IPS-18a (cell line): ENCODE measurements at regions not wholly inside any gene's neighbourhood (a gene's known extent, or its start where the extent isn't known, plus 50 kb on each side); places are given as distances from the start of the nearest gene placed in this dataset.

ENCODE experiments used
- H3K27ac ChIP-seq: one replicate; pipeline ENCODE4 v1.5.1; 2013; ENCODE audit warnings: low read length
- H3K27me3 ChIP-seq: one replicate; pipeline ENCODE4 v1.6.1; 2013; ENCODE audit warnings: mild to moderate bottlenecking, low read length; ENCODE audit not compliant: control insufficient read depth, insufficient read depth
- H3K36me3 ChIP-seq: one replicate; pipeline ENCODE4 v1.6.1; 2013; ENCODE audit warnings: low read depth, low read length; ENCODE audit not compliant: control insufficient read depth
- H3K4me1 ChIP-seq: one replicate; pipeline ENCODE4 v1.6.1; 2013; ENCODE audit warnings: low read depth, low read length; ENCODE audit not compliant: control insufficient read depth
- H3K4me3 ChIP-seq: one replicate; pipeline ENCODE4 v1.5.1; 2013; ENCODE audit warnings: low read length
- H3K9ac ChIP-seq: one replicate; pipeline ENCODE4 v1.6.1; 2013; ENCODE audit warnings: mild to moderate bottlenecking, low read length, moderate library complexity
- H3K9me3 ChIP-seq: one replicate; pipeline ENCODE4 v1.6.1; 2013; ENCODE audit warnings: low read depth, low read length; ENCODE audit not compliant: control insufficient read depth

DNA sequence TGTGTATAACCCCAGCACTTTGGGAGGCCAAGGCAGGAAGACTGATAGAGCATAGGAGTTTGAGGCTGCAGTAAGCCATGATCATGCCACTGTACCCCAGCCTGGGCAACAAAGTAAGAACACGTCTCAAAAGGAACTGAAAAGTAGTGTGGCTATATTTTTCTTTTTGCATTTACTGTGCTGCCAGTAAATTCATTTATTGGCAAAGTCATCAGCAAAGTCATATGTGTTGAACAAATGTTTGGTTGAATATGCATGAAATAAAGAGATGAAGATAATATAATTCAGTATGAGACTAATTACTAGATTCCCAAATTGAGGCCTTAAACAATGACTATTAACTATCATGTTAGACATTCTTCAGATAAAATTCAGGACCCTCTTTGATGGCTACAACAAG is 829.1 kb downstream of the PCDH7 start:
- no peaks in the 10 kb centered on the region for H3K4me1 ChIP-seq
- H3K27ac ChIP-seq, result no peak overlapping the region
- no peaks in the 10 kb centered on the region for H3K27me3 ChIP-seq
- H3K4me3 ChIP-seq, result no peak overlapping the region
- H3K36me3 ChIP-seq, result no peaks in the 10 kb centered on the region
- no peak overlapping the region for H3K9ac ChIP-seq
- H3K9me3 ChIP-seq, result no peaks in the 10 kb centered on the region

DNA sequence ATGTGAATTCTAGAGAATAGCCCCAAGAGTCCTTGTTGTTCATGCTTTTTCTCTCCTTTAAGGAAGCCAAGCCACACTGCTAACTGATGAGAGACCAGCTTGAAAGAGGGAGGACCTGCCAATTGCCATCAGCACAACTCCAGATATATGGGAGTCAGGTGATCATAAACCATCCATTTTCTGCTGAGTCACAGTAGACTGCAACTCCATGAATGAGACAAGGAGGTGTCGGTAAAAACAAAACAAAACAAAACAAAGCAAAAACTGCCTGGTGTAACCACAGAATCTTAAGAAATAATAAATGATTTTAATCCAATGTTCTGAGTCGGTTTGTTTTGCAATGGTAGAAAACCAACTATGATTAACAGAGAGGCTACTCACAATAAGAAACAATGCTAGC is 837.3 kb downstream of the PCDH7 start:
- Histone ChIP-seq H3K27me3 (no peaks in the 10 kb centered on the region), H3K9ac (no peak overlapping the region), H3K9me3 (no peaks in the 10 kb centered on the region), H3K4me3 (no peak overlapping the region), H3K27ac (no peak overlapping the region), H3K36me3 (no peaks in the 10 kb centered on the region), H3K4me1 (no peaks in the 10 kb centered on the region)

DNA sequence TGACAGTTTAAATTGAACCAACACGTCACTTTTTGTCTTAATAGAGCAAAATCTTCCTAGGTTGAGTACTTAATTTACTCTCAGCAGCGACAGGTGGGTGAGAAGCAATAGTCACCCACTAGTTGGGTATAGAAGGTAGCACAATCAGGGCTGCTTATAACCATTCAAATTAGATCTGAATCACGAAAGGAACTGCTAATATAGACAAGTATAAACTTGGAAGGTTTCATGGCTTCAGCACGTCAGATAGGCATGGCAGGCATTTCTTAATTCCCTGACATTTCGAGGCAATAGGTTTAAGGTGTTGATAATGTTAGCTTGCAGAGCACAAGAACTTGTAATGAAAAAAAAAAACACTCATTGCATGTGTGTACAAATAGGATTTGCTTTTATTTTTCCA is 853.4 kb downstream of the PCDH7 start:
- no peaks in the 10 kb centered on the region for H3K9me3 ChIP-seq
- H3K36me3 ChIP-seq, result no peaks in the 10 kb centered on the region
- no peaks in the 10 kb centered on the region for H3K27me3 ChIP-seq
- H3K27ac ChIP-seq, result no peak overlapping the region
- no peak overlapping the region for H3K9ac ChIP-seq
- H3K4me1 ChIP-seq, result no peaks in the 10 kb centered on the region
- no peak overlapping the region for H3K4me3 ChIP-seq

DNA sequence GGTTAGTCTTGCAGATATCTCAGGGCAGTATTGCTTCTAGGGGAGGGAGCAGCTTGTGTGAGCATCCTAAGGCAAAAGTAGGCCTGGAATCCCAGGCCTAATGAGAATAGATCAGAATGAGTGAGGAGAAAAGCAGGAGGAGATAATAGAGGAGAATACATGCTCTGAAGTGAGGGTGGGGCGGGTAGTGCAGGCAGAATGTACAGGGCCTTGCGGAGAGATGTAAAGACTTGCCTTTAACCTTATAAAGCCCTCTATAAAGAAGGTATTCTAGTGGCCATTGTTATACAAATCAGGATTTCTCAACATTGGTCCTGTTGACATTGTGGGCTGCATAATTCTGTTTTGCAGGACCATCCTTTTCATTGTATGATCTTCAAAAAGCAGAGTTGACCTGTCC is 855.3 kb downstream of the PCDH7 start:
- Histone ChIP-seq H3K9me3 (no peaks in the 10 kb centered on the region), H3K9ac (no peak overlapping the region), H3K27ac (no peak overlapping the region), H3K36me3 (no peaks in the 10 kb centered on the region), H3K4me1 (no peaks in the 10 kb centered on the region), H3K27me3 (no peaks in the 10 kb centered on the region), H3K4me3 (no peak overlapping the region)

DNA sequence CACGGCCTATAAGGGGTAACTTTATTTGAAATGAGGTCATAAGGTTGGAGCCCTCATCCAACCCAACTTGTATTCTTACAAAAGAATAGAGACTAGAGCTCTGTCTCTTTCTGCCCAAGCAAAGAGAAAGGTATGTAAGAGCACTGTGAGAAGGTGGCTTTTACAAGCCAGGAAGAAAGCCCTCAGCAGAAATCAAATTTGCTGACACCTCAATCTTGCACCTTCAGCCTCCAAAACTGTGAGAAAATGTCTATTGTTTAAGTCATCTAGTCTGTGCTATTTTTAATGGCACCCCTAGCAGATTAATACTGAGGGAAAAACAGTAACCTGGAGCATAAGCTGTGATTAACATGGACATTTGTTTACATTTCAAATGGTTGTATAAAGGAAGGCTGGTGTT is 860.7 kb downstream of the PCDH7 start:
- Histone ChIP-seq H3K27ac (no peak overlapping the region), H3K36me3 (no peaks in the 10 kb centered on the region), H3K9ac (no peak overlapping the region), H3K4me3 (no peak overlapping the region), H3K4me1 (no peaks in the 10 kb centered on the region), H3K27me3 (no peaks in the 10 kb centered on the region), H3K9me3 (no peaks in the 10 kb centered on the region)

DNA sequence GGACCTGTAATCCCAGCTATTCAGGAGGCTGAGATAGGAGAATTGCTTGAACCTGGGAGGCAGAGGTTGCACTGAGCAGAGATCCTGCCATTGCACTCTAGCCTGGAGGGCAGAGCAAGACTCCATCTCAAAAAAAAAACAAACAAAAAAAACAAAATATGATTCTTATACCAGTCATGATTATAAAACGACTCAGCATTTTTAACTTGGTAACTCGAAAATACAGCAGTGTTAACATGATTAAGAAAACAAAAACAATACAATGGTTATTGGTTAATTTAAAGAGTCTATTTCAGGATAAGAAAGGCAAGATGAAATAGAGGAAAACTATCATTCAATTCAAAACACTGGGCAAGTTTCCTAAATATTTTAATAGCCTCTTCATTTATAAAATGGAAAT is 865.3 kb downstream of the PCDH7 start:
- no peaks in the 10 kb centered on the region for H3K9me3 ChIP-seq
- no peak overlapping the region for H3K4me3 ChIP-seq
- H3K36me3 ChIP-seq, result no peaks in the 10 kb centered on the region
- no peak overlapping the region for H3K9ac ChIP-seq
- H3K4me1 ChIP-seq, result no peaks in the 10 kb centered on the region
- H3K27ac ChIP-seq, result no peak overlapping the region
- H3K27me3 ChIP-seq, result no peaks in the 10 kb centered on the region

DNA sequence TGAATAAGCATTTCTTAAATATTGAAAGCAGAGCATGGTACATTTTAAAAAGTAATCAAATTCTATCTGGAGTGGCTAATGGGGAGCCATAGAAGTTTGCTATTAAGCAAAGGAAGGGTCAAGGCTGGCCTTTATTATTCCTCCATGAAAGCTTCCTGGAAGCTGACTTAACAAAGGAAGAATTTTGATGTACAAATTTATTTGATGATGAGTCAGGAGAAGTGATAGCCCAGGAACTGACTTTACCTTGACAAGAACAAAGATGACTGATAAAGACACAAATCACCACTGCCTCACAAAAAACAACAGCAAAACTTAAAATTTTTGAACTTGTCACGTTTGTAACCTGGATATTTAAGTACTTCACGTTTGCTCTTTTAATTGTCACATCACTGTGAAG is 872.1 kb downstream of the PCDH7 start:
- Histone ChIP-seq H3K27me3 (no peaks in the 10 kb centered on the region), H3K9me3 (no peaks in the 10 kb centered on the region), H3K4me1 (no peaks in the 10 kb centered on the region), H3K36me3 (no peaks in the 10 kb centered on the region), H3K27ac (no peak overlapping the region), H3K4me3 (no peak overlapping the region), H3K9ac (no peak overlapping the region)

DNA sequence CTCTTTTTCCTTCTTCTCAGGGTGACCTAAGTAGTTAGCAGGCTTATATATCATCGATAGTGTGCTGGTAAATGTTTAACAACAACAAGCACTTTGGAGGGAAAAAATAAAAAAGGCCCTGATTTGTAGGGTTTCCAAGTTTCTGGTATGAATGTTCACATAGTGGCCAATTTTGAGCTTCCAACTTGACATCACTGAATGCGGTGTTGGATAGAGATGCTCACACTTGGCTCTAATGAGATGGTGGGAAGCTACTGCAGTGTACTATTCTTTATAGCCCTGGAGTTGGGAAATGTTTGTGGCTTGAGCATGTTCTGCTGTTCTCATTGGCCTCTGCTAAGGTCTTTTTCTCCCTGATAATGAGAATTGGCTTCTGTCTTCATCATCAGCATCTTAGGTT is 875.3 kb downstream of the PCDH7 start:
- Histone ChIP-seq H3K36me3 (no peaks in the 10 kb centered on the region), H3K4me1 (no peaks in the 10 kb centered on the region), H3K9ac (no peak overlapping the region), H3K27me3 (no peaks in the 10 kb centered on the region), H3K4me3 (no peak overlapping the region), H3K27ac (no peak overlapping the region), H3K9me3 (no peaks in the 10 kb centered on the region)

DNA sequence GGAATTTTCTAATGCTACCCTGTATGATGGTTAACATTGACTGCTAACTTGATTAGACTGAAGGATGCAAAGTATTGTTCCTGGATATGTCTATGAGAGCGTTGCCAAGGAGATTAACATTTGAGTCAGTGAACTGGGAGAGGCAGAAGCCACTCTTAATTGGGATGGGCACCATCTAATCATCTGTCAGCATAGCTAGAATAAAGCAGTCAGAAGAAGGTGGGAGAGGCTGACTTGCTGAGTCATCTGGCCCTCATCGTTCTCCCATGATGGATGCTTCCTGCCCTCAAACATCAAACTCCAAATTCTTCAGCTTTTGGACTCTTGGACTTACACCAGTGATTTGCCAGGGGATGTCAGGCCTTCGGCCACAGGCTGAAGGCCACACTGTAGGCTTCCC is 878.5 kb downstream of the PCDH7 start:
- no peak overlapping the region for H3K4me3 ChIP-seq
- H3K36me3 ChIP-seq, result no peaks in the 10 kb centered on the region
- H3K4me1 ChIP-seq, result no peaks in the 10 kb centered on the region
- H3K9me3 ChIP-seq, result no peaks in the 10 kb centered on the region
- H3K27me3 ChIP-seq, result no peaks in the 10 kb centered on the region
- H3K9ac ChIP-seq, result no peak overlapping the region
- no peak overlapping the region for H3K27ac ChIP-seq

DNA sequence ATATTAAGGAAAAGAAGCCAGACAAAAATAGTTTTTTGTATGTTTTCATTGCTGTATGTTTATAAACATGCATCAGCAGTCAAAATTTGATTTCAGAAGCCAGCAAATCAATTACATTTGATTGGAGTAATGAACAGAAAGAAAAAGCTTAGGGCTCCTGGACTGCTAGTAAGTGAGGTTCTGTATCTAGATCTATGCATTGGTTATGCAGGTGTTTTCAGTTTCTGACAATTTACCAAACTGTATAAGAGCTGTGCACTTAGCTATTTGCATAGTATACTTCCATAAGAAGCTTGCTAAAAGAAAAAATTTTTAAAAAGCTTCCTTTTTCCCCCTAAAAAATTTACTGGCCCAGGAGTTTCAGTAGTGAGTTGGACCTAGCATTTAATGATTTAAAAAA is 881.6 kb downstream of the PCDH7 start:
- H3K4me1 ChIP-seq, result no peaks in the 10 kb centered on the region
- H3K27me3 ChIP-seq, result no peaks in the 10 kb centered on the region
- H3K9ac ChIP-seq, result no peak overlapping the region
- H3K27ac ChIP-seq, result no peak overlapping the region
- no peaks in the 10 kb centered on the region for H3K9me3 ChIP-seq
- no peak overlapping the region for H3K4me3 ChIP-seq
- no peaks in the 10 kb centered on the region for H3K36me3 ChIP-seq

DNA sequence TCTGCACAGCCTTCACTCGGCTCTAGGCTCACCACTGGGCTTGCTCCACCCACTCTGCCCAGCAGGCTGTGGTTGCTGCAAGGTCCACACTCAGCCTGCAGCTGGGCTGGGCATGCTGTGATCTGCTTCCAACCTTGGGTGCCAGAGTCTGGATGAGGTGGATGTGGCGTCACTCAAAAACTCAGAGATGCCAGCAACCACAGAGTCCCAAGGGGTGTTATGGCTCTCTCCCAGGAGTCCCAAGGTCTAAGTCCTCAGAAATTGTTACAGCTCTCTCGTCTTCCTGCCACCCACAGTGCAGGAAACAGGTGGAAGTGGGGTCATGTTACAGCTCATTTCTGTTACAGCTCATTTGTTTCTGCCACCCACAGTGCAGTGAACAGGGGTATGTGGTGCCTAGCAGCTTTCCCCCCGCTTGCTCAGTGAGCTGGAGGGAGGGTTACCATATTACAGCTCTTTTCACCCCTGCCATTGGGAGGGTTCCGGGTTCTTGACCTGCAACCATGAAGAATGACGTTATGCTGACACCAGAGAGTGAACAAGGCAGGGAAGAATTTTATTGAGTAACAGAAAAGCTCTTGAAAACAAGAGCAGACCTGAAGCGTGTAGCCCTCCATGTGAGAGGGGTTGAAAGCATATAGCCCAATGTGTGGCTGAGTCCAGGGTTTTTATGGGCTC is 893.9 kb downstream of the PCDH7 start:
- Histone ChIP-seq H3K4me3 (no peak overlapping the region), H3K4me1 (no peaks in the 10 kb centered on the region), H3K27me3 (no peaks in the 10 kb centered on the region), H3K9ac (no peak overlapping the region), H3K9me3 (no peaks in the 10 kb centered on the region), H3K27ac (no peak overlapping the region), H3K36me3 (no peaks in the 10 kb centered on the region)

DNA sequence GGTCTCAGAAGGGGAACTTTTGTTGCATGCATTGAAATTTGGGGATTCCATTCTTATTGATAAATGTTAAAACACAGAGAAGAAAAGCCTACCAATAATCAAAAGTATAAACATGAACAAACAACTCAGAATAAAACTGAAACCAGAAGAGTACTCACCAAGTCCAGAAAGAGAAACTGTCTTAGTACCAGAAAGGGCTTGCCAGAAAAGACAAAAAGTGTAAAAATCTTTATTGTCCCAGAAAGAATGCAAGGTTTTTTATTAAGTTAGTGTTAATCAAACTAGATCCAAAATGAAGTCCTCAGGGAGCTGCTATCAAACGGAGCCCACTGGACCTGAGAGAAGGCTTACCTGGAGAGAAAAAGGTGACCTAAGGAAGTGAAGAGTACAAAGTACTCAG is 897.5 kb downstream of the PCDH7 start:
- Histone ChIP-seq H3K4me1 (no peaks in the 10 kb centered on the region), H3K9ac (no peak overlapping the region), H3K36me3 (no peaks in the 10 kb centered on the region), H3K27me3 (no peaks in the 10 kb centered on the region), H3K9me3 (no peaks in the 10 kb centered on the region), H3K27ac (no peak overlapping the region), H3K4me3 (no peak overlapping the region)
